Fibroblast of lung (primary cell): ENCODE measurements at regions not wholly inside any gene's neighbourhood (a gene's known extent, or its start where the extent isn't known, plus 50 kb on each side); places are given as distances from the start of the nearest gene placed in this dataset.

ENCODE experiments used
- DNase-seq, 2 donors: peaks; one replicate each; pipeline versions ENCODE4 v3.0.0 to v3.0.0-alpha.2; 2010; ENCODE audit warnings: low read depth in 2 of 2
- H2AFZ ChIP-seq: 2 replicates; pipeline ENCODE4 v1.5.1; 2012; ENCODE audit warnings: low read length, control low read depth, inconsistent platforms
- H3K27ac ChIP-seq: 2 replicates; pipeline ENCODE4 v1.5.1; 2011; ENCODE audit warnings: low read length, control low read depth; ENCODE audit not compliant: insufficient read depth
- H3K27me3 ChIP-seq: 2 replicates; pipeline ENCODE4 v1.5.1; 2011; ENCODE audit warnings: mild to moderate bottlenecking, low read length; ENCODE audit not compliant: control insufficient read depth, insufficient read depth
- H3K36me3 ChIP-seq: 2 replicates; pipeline ENCODE4 v1.5.1; 2011; ENCODE audit warnings: low read length; ENCODE audit not compliant: control insufficient read depth, insufficient read depth
- H3K4me1 ChIP-seq: 2 replicates; pipeline ENCODE4 v1.5.1; 2011; ENCODE audit warnings: low read length; ENCODE audit not compliant: control insufficient read depth, insufficient read depth; ENCODE audit errors: extremely low read depth
- H3K4me2 ChIP-seq: 2 replicates; pipeline ENCODE4 v1.5.1; 2011; ENCODE audit warnings: low read length, control low read depth; ENCODE audit not compliant: insufficient read depth; ENCODE audit errors: extremely low read depth
- H3K4me3 ChIP-seq, 4 experiments: fragments of 200-600 bp in 1 of 4; sonication (generic) in 1 of 4; replicated peaks in 1 of 4; 2 replicates each; pipeline ENCODE4 v1.5.1; 2011 to 2016; ENCODE audit warnings: low read length in 4 of 4, low read depth in 3 of 4, mild to moderate bottlenecking in 3 of 4, control low read depth in 2 of 4, inconsistent platforms in 1 of 4, mixed read lengths in 1 of 4; ENCODE audit not compliant: insufficient read depth in 1 of 4; ENCODE audit errors: control extremely low read depth in 1 of 4
- H3K79me2 ChIP-seq: 2 replicates; pipeline ENCODE4 v1.5.1; 2012; ENCODE audit warnings: mild to moderate bottlenecking, low read length, inconsistent platforms; ENCODE audit not compliant: control insufficient read depth, insufficient read depth
- H3K9ac ChIP-seq: 2 replicates; pipeline ENCODE4 v1.5.1; 2011; ENCODE audit warnings: mild to moderate bottlenecking, low read length, control low read depth; ENCODE audit not compliant: insufficient read depth
- H3K9me3 ChIP-seq: 2 replicates; pipeline ENCODE4 v1.5.1; 2012; ENCODE audit warnings: low read depth, low read length; ENCODE audit not compliant: control insufficient read depth, insufficient read depth
- H4K20me1 ChIP-seq: 2 replicates; pipeline ENCODE4 v1.5.1; 2011; ENCODE audit warnings: low read length; ENCODE audit not compliant: control insufficient read depth, insufficient read depth; ENCODE audit errors: extremely low read depth
- EZH2 ChIP-seq: IDR thresholded peaks from 2 replicates; pipeline ENCODE4 v1.5.1; 2012; ENCODE audit warnings: low read length, control low read depth, mild to moderate bottlenecking; ENCODE audit errors: missing control alignments
- TF ChIP-seq, protein P1 (sequence below), 2 donors: IDR thresholded peaks in 1 of 2; conservative IDR thresholded peaks in 1 of 2; 1 replicate in 1 of 2; 2 replicates in 1 of 2; pipeline ENCODE4 v1.5.1; 2011 to 2012; ENCODE audit warnings: low read length in 2 of 2, control low read depth in 1 of 2, inconsistent platforms in 1 of 2, low read depth in 1 of 2, mild to moderate bottlenecking in 1 of 2

DNA sequence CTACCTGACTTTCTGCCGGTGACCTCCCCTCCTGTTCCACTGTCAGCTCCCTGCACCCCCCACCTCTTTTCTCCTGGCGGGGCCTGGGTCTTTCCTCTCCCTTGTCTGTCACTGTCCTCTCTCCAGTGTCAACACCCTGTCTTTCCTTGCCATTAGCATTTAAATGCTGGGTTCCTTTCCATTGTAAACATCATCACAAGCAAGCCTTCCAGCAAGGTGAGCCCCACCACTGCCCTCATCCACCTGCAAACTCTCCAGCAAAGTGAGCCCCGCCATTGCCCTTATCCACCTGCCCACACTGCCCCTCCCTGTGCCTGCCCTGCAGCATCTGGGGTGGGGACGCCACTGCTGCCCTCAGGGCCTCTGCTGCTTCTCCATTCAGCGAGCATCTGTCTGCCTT lies 195.0 kb downstream of the ENGASE start:
- Histone ChIP-seq H3K79me2 (no peaks in the 10 kb centered on the region), H3K27me3 (no peaks in the 10 kb centered on the region), H3K4me2 (no peak overlapping the region), H3K4me1 (no peaks in the 10 kb centered on the region), H4K20me1 (no peaks in the 10 kb centered on the region), H2AFZ (no peak overlapping the region), H3K4me3 (no peak overlapping the region), H3K9me3 (no peaks in the 10 kb centered on the region), H3K9ac (no peak overlapping the region), H3K27ac (no peak overlapping the region), H3K36me3 (no peaks in the 10 kb centered on the region)
- TF ChIP-seq EZH2: no peak
- TF ChIP-seq, protein P1, sequence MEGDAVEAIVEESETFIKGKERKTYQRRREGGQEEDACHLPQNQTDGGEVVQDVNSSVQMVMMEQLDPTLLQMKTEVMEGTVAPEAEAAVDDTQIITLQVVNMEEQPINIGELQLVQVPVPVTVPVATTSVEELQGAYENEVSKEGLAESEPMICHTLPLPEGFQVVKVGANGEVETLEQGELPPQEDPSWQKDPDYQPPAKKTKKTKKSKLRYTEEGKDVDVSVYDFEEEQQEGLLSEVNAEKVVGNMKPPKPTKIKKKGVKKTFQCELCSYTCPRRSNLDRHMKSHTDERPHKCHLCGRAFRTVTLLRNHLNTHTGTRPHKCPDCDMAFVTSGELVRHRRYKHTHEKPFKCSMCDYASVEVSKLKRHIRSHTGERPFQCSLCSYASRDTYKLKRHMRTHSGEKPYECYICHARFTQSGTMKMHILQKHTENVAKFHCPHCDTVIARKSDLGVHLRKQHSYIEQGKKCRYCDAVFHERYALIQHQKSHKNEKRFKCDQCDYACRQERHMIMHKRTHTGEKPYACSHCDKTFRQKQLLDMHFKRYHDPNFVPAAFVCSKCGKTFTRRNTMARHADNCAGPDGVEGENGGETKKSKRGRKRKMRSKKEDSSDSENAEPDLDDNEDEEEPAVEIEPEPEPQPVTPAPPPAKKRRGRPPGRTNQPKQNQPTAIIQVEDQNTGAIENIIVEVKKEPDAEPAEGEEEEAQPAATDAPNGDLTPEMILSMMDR (conservative IDR thresholded peaks at IDR 0.05 in 1 of 2, IDR thresholded peaks at IDR 0.05 in 1 of 2; ENCODE audit: low read depth in 1 of 2, low read length in 2 of 2): no peak
- no peak for DNase-seq

DNA sequence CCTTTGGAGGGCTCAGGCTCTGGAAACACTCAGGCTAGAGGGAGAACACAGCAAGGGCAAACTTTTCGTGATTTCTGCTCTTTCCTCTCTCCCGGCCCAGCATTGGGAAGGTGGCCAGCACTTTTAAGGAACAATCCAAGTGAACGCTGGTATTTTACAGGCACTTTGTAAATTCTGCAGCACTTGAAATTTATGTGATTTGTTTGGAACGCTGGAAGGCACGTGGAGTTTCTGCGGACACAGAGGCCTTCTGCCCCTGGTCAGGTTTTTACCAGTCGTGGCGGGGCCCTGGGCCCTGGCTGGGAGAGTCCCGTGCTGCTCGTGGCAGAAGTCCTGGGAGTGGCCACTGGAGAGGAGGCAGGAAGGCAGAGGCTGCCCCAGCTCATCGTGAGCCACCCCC lies 188.6 kb downstream of the ENGASE start:
- DNase-seq: no peak
- Histone ChIP-seq H3K9me3 (no peaks in the 10 kb centered on the region), H3K36me3 (no peaks in the 10 kb centered on the region), H2AFZ (no peak overlapping the region), H3K79me2 (no peaks in the 10 kb centered on the region), H3K27me3 (no peaks in the 10 kb centered on the region), H4K20me1 (no peaks in the 10 kb centered on the region), H3K4me3 (no peak overlapping the region), H3K4me2 (no peak overlapping the region), H3K9ac (no peak overlapping the region), H3K4me1 (no peaks in the 10 kb centered on the region), H3K27ac (no peak overlapping the region)
- TF ChIP-seq EZH2: no peak
- TF ChIP-seq, protein P1 (conservative IDR thresholded peaks at IDR 0.05 in 1 of 2, IDR thresholded peaks at IDR 0.05 in 1 of 2; ENCODE audit: low read depth in 1 of 2, low read length in 2 of 2): no peak

DNA sequence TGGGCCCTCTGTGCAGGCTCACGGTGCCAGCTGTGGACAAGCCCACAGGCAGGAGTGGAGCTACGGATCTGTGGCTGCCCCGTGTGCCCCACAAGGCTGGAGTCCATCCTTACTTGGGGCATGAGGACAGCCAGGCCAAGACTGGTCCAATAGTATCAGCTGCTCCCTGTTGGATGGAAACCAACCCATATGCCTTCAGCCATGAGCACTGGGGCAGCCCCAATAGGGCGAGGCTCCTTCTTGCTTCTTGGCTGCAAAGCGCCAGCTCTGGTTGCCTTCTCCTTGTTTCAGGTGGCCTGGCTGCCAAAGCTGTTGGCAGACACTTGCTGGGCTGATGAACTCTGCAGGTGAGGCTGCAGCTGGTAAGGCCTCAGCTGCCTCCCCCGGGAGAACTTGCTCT lies 188.0 kb downstream of the ENGASE start:
- H3K4me3 ChIP-seq: no peak overlapping the region
- TF ChIP-seq EZH2: no peak
- TF ChIP-seq, protein P1 (conservative IDR thresholded peaks at IDR 0.05 in 1 of 2, IDR thresholded peaks at IDR 0.05 in 1 of 2; ENCODE audit: low read depth in 1 of 2, low read length in 2 of 2): no peak
- H3K9me3 ChIP-seq: no peaks in the 10 kb centered on the region
- no peaks in the 10 kb centered on the region for H3K36me3 ChIP-seq
- no peaks in the 10 kb centered on the region for H3K79me2 ChIP-seq
- H4K20me1 ChIP-seq: no peaks in the 10 kb centered on the region
- H3K9ac ChIP-seq: no peak overlapping the region
- no peak for DNase-seq
- H3K27ac ChIP-seq: no peak overlapping the region
- H3K4me2 ChIP-seq: no peak overlapping the region
- no peak overlapping the region for H2AFZ ChIP-seq
- no peaks in the 10 kb centered on the region for H3K4me1 ChIP-seq
- no peaks in the 10 kb centered on the region for H3K27me3 ChIP-seq
